ENCODE measurements at regions not wholly inside any gene's neighbourhood (a gene's known extent, or its start where the extent isn't known, plus 50 kb on each side); places are given as distances from the start of the nearest gene placed in this dataset.

GRCh38 chr1:69409731-69410456 is 157.8 kb upstream of the LRRC7 start:
- TF ChIP-seq CTCF (IDR thresholded peaks at IDR 0.05) (no peak), ZFX (IDR thresholded peaks at IDR 0.05; ENCODE audit: borderline replicate concordance) (no peak)

Measured in 22Rv1 (cell line).